ENCODE measurements at regions not wholly inside any gene's neighbourhood (a gene's known extent, or its start where the extent isn't known, plus 50 kb on each side); places are given as distances from the start of the nearest gene placed in this dataset.

GRCh38 chr12:130009961-130010360, 106.1 kb upstream of the TMEM132D start:
- ChIA-PET POLR2A (no interaction called here), CTCF (interaction anchor here (1.2 kb wide), 1 partner anchor 17 kb away, joined by 3 read pairs; no protein-coding TSS in a partner anchor)
- WGBS (ENCODE audit: low lambda C conversion rate) = 58% methylated on average over 13 of the region's 16 CpGs
- Histone ChIP-seq H3K9me2 (no peaks in the 10 kb centered on the region), H3K9ac (no peak overlapping the region), H3K36me3 (replicated peaks in 1 of 2; ENCODE audit: control insufficient read depth in 1 of 2, insufficient read depth in 2 of 2, low read length in 1 of 2) (no peaks in the 10 kb centered on the region), H3K27me3 (ENCODE audit: insufficient read depth) (no peaks in the 10 kb centered on the region), H3F3A (replicated peaks; ENCODE audit: insufficient read depth) (no peaks in the 10 kb centered on the region), H2AFZ (ENCODE audit: low read depth) (no peak overlapping the region), H3K9me3 (no peaks in the 10 kb centered on the region), H3K4me1 (ENCODE audit: control insufficient read depth in 1 of 2, insufficient read depth in 2 of 2, low read depth in 1 of 2, low read length in 1 of 2) (no peaks in the 10 kb centered on the region; a peak in 1 of 4 replicates), H3K79me2 (ENCODE audit: insufficient read depth) (no peaks in the 10 kb centered on the region), H3K4me2 (no peak overlapping the region), H3K4me3 (ENCODE audit: low read depth in 2 of 2, low read length in 1 of 2) (no peak overlapping the region), H4K20me1 (ENCODE audit: insufficient read depth) (no peaks in the 10 kb centered on the region), H3K27ac (ENCODE audit: low read depth in 2 of 2, low read length in 1 of 2) (no peak overlapping the region)
- TF ChIP-seq PBX3 (IDR thresholded peaks at IDR 0.05) (no peak), RFX5 (IDR thresholded peaks at IDR 0.05; ENCODE audit: low read length) (no peak), MAX (IDR thresholded peaks at IDR 0.05; ENCODE audit: low read depth) (no peak), RXRA (IDR thresholded peaks at IDR 0.05; ENCODE audit: borderline replicate concordance, low read depth) (no peak), CTCF (IDR thresholded peaks at IDR 0.05) (no peak), TEAD4 (IDR thresholded peaks at IDR 0.05; ENCODE audit: borderline replicate concordance, insufficient read depth) (no peak), TCF12 (IDR thresholded peaks at IDR 0.05) (no peak), RAD21 (IDR thresholded peaks at IDR 0.05; ENCODE audit: low read length) (no peak), GATA2 (CRISPR knock-in tag; IDR thresholded peaks at IDR 0.05) (no peak), REST (IDR thresholded peaks at IDR 0.05; ENCODE audit: low read depth, low read length) (no peak), NFIC (IDR thresholded peaks at IDR 0.05; ENCODE audit: borderline replicate concordance) (no peak), NRF1 (IDR thresholded peaks at IDR 0.05; ENCODE audit: low read depth, low read length) (no peak), EP300 (IDR thresholded peaks at IDR 0.05; ENCODE audit: borderline replicate concordance in 1 of 2, low read depth in 1 of 2, low read length in 1 of 2) (no peak), FOXJ3 (CRISPR knock-in tag; IDR thresholded peaks at IDR 0.05) (no peak), MEF2A (IDR thresholded peaks at IDR 0.05; ENCODE audit: borderline replicate concordance, low read depth) (no peak)
- DNase-seq = no peak

All from SK-N-SH (cell line).